NCI-H524 treated with DMSO at 0.1 percent for 48 hours (cell line): ENCODE measurements at regions not wholly inside any gene's neighbourhood (a gene's known extent, or its start where the extent isn't known, plus 50 kb on each side); places are given as distances from the start of the nearest gene placed in this dataset.

Source experiments
- DNase-seq: peaks from one replicate; lab custom pipeline; 2025; lab: John Stamatoyannopoulos, UW

DNA sequence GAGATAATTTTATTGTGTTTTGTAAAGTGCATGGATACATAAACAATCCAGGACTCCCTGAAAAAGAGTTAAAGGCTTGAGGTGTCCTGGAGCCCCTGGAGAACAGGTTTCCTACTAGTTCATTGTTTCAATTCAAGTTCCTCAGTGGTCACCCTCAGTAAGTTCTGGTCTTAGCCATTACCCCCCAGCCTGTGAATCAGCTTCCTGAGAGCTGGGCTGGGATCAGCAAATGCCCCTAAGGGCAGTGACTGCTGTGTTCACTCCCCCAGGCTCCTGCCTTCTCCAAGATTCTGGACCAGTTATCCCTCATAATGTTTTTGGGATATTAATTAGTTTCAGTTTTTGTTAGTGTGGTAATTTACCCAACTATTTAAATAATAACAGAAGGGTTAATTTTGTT is 151.6 kb upstream of the PRSS58 start:
- no peak for DNase-seq

DNA sequence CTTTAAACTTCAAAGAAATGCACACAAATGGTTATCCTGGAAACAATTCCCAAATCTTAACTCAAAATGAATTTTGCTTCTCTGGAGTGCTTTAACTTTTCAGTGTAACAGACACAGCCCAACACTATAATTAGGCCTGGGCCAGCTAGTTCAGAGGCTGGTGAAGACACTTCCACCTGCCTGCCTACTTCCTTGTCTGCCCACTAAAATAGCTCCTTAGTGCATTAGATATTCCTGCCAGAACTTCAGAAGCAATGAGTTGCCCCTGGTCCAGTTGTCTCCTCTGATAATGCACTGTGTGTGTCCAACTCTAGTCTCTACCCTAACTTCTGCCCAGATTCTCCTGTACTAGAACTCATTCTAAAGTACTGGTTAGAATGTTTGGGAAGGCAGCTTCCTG is 150.9 kb upstream of the PRSS58 start:
- DNase-seq: no peak

DNA sequence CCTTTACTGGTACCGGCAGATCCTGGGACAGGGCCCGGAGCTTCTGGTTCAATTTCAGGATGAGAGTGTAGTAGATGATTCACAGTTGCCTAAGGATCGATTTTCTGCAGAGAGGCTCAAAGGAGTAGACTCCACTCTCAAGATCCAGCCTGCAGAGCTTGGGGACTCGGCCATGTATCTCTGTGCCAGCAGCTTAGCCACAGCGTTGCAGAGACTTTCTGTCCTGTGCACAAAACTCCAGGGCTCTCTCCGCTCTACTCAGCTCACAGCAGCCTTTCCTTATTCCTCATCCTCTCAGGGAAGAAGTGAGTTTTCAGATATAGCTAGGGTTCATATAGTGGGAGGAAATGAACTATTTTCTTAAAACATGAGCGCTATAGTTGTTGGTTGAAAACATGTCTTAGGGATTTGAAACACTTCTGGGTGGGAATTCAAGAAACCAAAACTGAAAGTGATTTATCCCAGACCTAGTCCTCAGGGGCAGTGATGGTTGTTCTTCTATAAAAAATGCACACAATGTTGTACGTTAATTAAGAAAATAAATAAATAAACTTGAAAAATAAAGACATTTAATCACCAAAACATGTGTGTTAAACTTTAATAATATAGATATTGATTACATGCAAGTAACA is 150.2 kb upstream of the PRSS58 start:
- no peak for DNase-seq

DNA sequence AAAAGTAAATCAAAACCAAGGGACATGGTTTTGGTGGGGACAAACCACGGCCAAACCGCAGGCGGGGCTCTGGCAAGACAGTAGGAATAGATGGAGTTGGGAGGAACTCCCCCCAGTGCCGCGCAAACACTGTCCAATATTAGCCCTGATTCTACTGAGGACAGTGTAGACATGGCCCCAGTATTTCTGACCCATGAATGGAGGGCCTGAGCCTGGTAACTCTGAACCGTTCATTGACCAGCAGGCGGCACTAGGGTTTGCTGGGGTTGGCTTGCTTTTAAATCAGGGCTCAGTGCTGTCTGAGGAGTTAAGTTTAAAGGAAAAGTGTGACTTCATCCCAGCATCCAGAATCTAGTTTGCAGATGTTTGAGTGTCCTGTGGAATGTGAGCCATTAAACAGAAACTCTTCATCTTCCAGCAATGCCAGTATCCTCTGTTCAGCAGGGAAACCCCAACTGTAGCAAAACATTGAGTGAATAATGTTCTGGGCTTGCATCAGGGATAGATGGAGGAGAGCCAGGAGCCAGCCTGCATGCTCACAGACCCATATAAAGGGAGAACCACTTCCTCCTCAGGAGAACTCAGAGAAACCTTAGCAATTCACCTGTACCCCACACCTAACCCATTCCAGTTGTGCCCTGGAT is 147.4 kb upstream of the PRSS58 start:
- DNase-seq: no peak

DNA sequence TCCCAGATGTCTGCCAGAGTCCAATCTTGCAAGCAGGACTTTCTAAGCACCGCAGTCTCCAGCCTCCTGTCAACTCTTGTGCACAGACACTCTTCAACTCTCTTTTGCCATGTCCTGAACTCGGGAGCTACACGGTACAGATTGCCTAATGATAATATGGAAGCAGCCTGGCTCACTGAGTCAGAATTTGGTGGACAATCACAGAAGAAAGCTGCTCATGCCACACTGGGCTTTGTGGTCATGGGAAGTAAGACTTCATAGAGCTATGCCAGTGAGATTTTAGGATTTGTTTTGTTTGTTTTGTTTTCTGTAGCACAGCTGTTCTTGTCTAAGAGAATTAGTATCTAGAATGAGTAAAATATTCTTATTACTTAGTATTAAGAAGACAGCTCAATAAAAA is 144.1 kb upstream of the PRSS58 start:
- no peak for DNase-seq

DNA sequence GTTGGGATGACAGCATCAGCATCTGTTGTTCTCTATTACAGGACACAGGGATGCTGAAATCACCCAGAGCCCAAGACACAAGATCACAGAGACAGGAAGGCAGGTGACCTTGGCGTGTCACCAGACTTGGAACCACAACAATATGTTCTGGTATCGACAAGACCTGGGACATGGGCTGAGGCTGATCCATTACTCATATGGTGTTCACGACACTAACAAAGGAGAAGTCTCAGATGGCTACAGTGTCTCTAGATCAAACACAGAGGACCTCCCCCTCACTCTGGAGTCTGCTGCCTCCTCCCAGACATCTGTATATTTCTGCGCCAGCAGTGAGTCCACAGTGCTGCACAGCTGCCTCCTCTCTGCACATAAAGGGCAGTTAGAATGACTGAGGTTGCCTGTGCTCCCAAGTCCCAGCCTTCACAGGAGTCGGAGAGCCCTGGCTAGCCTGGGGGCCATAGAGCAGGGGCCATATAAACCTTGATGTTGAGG is 142.2 kb upstream of the PRSS58 start:
- DNase-seq: no peak

DNA sequence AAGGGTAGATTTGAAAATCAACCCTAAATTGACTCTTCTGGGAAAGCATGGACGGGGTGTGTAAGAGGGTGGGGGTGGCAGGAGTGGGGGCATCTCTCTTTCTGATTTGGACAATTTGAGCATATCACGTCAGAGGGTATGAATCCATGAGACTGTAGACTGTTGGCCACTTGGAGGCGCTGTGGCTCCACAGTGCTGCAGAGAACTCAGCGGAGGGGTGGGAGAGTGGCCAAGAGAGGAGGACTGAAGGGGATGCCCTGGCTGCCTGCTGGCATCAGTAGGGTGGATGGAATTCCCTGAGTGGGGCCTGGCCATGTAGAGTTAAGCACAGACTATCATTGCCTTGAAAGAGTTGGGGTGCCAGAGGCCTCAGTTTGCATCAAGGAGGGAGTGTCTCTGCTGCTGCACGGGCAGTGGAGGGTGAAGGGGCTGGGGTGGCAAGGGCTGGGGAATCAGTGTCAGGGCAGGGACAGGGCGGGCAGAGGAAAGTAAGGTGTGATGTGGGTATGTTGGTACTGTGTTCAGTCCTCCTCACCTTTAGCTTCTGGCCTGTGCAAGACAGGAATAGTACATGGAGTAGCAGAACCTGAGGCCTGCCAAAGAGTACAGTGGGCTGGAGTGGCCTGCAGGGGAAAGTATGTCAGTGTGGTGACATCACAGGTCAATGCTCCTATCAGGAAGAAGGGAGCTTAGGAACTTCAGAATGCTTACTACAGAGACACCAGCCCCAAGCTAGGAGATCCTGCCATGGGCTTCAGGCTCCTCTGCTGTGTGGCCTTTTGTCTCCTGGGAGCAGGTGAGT is 133.5 kb upstream of the PRSS58 start:
- DNase-seq: no peak

DNA sequence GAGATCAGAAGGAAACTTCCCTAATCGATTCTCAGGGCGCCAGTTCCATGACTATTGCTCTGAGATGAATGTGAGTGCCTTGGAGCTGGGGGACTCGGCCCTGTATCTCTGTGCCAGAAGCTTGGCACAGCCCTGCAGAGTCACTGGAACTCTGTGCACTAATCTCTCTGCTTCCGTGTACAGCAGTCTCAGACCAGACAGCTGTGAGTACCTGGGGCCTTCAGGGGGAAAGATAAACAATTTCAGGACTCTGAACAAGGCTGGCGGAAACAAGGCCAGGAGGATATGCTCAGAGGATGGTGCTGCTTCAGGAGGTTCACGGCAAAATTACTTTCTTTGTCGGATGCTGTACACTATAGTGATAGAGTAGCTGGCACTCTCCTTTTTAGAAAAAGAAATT is 131.7 kb upstream of the PRSS58 start:
- no peak for DNase-seq

DNA sequence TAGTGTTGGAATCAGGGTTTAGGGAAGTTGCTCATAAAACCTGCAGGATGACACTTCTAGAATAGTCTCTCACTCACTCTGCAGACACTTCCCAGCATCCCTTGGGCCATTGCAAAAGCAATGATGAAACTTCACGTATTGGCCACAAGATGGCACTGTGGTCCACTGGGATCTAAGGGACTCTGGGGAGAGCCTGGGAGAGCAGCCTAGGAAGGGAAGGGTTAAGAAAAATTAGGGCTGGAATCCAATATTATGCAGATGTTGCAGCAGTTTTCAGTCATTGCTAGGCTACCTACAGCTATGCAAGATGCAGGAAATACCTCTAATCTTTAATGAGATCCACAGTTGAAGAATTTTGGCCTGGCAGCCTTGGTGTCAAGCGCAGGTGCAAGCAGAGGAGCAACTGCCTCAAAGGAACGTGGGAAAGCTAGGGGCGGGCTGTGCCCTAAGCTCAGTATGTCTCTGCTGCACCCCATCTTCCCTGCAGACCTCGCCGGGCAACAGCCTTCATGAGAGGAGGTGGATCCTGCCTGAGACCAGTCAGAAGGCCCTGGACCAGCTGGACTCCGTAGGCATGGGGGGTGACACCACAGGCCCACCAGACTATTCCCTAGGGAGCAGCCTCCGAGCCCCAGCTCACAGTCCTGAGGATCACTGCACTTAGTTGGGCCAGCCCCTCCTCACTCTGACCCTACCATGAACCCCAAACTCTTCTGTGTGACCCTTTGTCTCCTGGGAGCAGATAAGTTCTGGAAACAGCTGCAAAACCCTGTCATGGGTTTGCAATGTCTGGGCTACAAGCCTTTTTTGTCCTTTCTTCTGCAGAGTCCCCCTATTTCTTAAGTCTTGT is 127.9 kb upstream of the PRSS58 start:
- no peak for DNase-seq

DNA sequence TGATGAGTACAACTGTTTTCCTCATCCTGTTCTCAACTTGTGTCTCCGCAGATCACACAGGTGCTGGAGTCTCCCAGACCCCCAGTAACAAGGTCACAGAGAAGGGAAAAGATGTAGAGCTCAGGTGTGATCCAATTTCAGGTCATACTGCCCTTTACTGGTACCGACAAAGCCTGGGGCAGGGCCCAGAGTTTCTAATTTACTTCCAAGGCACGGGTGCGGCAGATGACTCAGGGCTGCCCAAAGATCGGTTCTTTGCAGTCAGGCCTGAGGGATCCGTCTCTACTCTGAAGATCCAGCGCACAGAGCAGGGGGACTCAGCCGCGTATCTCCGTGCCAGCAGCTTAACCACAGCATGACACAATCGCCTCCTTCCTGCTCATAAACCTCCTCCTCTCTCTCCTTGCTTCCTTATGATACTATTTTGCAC is 126.7 kb upstream of the PRSS58 start:
- DNase-seq: no peak

DNA sequence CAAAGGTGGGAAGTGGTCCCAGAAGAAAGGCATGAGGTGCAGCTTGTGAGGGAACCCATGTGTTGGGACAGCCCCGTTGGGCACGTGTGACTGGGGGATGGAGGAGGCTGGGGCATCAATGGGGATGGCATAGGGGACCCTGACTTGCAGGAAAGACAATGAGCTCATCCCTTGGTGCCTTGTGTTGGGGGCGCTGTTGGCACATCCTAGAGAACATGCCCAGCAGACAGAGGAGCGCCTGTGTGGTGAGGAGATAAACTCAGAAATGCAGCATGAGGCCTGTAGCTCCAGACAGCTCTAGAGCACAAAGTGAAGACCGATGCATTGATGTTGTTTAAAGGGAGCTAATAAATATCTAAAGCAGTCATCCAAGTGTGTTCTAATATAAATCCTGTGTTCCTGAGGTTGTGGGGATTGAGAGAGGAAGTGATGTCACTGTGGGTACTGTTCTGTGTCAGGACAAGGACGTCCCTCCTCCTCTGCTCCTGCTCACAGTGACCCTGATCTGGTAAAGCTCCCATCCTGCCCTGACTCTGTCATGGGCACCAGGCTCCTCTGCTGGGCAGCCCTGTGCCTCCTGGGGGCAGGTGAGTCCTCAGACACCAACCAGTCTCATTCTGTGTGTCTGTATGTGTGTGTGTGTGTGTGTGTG is 126.1 kb upstream of the PRSS58 start:
- no peak for DNase-seq

DNA sequence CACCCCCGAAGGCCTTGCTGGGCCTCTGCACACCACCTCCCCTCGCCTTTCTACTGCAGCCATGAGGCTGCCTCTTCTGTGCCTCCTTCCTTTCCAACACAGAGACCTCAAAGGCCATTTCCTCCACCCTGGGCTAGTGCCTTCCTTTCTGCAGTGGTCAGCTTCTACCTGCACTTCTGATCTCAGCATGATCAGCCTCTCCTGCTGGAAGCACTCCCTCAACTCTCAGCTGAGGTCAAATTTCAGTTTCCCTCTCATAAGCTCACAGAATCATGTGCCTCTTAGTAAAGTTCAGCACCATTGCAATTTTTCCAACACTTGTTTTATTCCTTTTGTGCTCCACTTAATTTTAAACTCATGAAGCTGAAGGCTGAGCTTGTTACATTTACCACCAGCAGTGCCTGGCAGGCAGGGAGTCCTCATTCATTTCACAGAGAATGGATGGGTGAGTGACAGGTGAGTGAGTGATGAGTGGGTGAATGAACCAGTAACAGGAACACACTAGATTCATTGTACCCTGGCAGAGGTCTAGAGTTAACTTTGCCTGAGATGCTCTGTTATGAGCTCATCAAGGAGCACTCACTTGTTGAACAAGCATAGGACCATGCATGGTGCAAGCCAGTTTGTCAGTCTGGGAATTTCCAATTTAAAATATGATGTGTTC is 124.0 kb upstream of the PRSS58 start:
- DNase-seq: no peak

DNA sequence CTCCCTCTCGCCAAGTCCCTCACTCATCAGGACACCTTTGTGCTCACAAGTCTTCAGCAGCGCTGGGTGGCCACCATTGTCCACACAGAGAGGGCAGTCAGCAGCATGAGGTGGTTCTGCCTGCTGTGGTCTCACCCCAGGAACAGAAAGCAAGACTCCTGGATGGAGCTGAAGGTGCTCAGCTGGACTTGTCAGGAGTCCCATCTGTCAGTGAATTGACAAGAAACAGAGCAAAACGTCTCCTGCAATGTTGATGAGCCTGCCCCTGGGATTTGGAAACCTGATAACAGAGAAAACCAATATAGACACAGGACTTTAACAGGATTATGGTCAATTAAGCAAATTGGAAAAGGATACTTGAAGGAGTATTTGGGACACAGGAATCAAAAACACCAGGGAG is 122.2 kb upstream of the PRSS58 start:
- DNase-seq: peak; percentile 92

DNA sequence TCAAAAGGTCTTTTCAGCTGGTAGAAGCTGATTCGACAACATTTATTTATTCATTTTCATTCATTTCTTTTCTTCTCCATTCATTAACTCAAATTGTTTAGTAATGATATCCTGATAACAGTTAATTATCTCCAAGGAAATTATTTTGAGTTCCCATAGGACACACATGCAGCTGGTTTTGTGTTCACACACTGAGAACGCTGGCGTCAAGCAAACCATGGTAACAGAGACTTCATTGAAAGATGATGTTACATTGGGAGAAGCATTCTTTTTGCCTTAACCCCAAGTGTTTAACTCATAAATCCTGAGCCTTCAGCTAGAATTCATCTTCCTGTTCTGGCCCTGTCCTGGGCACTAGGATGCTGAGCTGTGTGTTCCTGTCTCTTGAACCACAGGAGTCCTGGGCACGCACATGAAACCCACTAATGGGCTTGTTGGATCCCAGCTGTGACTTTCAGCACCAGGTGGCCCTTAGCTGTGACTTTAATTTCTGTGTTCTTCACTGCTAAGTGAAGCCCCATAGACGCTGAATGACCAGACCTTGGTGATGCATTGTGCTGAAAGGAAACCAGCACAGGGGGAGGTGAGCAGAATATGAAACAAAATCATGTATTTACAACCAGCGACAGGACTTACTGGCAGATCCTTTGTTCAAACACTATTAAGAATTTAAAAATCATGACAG is 121.5 kb upstream of the PRSS58 start:
- no peak for DNase-seq

DNA sequence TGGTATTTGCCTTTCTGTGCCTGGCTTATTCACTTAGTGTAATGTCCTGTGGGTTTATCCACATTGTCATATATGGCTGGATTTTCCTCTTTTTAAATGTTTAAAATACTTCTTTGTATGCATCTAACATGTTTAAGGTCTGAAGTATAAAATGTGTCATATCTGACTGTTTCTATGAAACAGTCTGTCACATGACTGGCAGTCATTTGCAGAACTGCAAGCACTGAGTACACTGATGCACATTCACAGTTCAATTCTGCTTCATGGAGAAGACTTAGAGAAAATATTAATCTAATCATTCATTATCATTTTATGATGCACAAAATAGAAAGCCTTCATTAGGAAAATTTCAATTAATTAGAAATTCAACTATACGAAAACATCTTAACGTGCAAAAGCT is 119.7 kb upstream of the PRSS58 start:
- no peak for DNase-seq

DNA sequence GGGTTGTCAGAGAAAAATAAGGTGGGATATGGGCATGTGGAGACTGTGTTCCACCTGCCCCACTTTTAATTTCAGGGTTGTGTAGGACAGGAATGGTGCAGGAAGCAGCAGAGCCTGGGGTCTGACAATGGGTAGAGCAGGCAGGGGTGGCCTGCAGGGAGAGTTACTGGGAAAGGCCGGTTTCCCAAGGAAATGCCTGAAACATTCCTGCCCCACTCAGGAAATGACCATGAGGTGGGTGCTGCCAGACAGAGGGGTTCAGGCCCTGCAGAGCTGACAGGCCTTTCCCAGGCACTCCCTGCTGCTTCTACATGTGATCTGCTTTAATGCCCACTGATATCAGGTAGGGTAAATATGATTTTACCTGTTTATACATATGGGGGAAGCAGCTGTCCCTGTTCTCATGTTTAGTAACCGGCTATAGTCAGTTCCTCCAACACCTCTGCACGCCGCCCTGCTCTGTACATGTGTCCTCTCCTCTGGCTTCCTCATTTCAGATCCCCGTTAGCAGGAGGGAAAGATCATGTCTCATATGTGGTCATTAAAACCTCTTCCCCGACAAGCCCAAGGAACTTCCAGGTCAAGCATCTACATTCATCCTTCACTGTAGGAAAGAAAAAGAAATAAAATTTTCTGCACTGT is 118.6 kb upstream of the PRSS58 start:
- DNase-seq: no peak

DNA sequence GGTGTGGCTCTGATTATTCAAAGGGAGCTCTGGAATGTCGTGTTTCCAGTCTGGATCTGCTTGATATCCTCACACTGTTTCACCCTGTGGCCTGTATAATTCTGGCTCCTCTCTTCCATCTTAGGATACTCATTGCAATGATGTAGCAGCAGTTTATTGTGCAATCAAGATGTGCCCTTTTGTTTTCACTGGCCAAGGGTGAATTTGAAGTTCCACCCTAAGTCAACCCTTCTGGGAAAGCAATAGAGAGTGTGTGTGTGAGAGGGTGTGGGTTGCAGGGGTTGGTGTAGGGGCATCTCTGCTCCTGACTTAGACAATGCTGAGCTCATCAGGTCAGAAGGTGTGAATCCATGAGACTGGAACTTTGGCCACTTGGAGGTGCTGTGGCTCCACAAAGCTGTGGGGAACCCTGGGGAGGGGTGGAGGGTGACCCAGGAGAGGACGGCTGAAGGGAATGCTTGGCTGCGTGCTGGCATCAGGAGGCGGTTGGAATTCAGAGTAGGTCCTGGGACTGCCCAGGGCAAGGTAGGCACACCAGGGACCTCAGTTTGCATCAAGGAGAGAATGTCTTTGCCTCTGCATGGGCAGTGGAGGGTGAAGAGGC is 118.0 kb upstream of the PRSS58 start:
- no peak for DNase-seq

DNA sequence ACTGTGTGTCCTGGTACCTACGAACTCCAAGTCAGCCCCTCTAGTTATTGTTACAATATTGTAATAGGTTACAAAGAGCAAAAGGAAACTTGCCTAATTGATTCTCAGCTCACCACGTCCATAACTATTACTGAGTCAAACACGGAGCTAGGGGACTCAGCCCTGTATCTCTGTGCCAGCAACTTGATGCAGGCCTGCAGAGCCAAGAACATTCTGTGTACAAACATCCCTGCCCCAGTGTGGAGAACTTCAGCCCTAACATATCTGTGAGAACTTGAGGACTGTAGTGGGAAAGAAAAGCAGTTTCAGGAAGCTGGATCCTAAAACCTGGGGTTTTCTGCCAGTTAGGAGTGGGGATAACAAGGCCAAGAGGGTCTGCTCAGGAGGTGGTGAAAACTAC is 114.9 kb upstream of the PRSS58 start:
- no peak for DNase-seq

DNA sequence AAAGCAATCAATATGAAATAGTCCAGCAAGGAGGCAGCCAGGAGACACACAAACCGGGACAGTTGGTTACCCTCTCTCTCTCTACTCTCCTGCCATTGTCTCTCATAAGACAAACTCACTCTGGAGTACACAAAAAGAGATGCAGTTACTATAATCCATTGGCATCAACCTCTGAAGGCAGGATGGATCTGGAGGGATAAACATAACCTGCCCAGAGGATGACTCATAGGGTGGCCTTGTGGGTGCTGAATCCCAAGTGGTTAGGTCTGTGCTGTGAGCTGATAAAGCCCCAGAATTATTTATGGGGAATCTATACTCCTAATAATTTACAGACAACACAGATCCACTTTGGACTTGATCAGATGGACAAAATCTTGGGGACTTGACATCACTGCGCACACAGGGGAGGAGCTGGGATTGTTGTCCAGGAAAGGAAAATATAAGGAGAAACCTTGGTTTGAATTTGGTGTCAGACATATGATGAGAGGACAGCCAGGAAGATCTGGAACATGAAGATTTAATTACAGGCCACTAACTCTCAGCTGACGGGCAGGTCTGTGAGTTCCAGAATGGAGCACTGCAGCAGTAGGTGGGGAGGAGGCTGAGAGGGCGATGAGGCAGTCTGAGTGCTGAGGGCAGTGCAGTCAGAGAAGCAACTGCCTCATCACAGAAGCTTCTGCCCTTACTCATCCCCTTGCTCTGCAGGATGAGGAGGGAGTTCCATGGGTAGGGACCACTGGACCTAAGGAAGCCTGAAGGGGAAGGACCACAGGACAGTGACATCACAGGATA is 113.9 kb upstream of the PRSS58 start:
- DNase-seq: no peak
